HUDEP-2 (cell line): ENCODE measurements at regions not wholly inside any gene's neighbourhood (a gene's known extent, or its start where the extent isn't known, plus 50 kb on each side); places are given as distances from the start of the nearest gene placed in this dataset.
A peak's percentile ranks its signal among the peaks of the same experiment; 100 is the strongest.

Experiments used
- DNase-seq, 76 experiments: peaks; one replicate each; lab custom pipeline; 2025; ENCODE audit not compliant: unreplicated experiment in 76 of 76; lab: John Stamatoyannopoulos, UW

DNA sequence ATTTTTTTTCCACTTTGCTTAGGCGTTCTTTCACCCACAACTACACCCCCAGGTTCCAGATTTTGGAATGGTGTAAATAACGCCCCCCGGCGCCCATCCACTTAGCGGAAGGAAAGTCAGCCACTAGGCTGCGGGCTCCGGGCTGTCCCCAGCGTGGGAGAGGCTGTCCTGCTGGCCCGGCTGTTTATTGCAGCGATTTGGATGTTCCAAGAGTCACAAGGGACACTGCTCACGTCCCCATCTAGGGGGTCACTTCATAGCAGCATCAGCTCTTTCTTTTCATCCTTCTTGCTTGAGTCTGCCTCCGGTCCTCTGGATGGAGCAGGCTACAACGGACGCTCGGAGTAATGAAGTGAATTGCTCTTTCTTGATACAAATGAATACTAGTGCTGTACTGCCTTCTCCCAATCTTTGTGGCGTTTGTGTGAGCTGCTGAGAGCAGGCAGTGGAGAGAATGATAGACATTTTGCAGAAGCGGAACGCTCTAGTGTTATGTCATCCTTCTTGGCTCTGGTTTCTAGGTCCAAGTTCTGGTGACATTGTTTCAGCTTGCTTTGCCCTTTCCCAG, 50.7 kb upstream of the PAIP2B start:
- peak in 68 of 76 experiments; percentile 7 to 76 (median 52) for DNase-seq

GRCh38 chr2:71277147-71277475, 50.2 kb upstream of the PAIP2B start:
- peak in 1 of 76 experiments; percentile 31 for DNase-seq

DNA sequence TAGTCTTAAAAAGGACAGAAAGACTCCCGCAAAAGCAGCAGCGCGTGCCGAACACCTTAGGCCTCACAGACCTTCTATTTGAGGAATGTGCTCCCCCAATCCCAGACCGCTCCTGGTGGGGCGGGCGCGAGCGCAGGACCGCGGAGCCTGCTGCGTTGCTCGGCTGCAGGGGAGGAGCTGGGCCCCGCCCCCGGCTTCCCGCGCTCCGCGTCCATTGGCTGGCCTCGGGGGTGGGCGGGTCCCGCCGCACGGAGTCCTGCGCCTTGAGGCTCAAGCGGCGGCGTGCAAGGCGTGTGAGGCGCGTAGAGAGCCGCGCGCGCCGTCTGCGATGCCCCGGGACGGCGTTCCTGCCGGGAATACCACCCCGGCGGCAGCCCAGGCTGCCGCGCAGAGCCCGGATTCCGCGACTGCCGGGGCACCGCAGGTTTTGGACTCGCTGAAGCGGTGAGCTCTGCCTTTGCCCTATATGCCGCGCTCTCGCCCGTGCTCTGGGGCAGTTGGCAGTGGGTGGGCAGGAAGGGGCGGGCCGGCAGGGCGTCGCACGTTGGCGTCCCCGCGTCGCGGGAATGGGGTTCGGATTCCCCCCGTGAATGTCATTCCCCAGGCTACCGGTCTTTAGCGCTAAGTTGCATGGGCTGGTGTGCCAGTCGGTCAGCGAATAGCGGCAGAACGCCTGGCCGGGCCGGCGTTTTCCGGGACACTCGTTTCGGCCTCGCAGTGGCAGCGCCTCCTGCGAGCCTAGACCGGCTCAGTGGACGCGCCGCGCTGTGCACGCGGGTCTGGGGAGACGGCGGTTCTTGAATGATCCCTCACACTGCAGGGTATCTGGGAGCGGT, 49.6 kb upstream of the PAIP2B start:
- peak in 74 of 76 experiments; percentile 24 to 94 (median 86) for DNase-seq
